GM19397 (cell line): ENCODE measurements at regions not wholly inside any gene's neighbourhood (a gene's known extent, or its start where the extent isn't known, plus 50 kb on each side); places are given as distances from the start of the nearest gene placed in this dataset.

Source experiments
- ATAC-seq: cut with Tn5 transposase; IDR thresholded peaks from one replicate; pipeline ENCODE4 v1.9.1; 2021; ENCODE audit warnings: mild to moderate bottlenecking, moderate library complexity; ENCODE audit not compliant: unreplicated experiment

DNA sequence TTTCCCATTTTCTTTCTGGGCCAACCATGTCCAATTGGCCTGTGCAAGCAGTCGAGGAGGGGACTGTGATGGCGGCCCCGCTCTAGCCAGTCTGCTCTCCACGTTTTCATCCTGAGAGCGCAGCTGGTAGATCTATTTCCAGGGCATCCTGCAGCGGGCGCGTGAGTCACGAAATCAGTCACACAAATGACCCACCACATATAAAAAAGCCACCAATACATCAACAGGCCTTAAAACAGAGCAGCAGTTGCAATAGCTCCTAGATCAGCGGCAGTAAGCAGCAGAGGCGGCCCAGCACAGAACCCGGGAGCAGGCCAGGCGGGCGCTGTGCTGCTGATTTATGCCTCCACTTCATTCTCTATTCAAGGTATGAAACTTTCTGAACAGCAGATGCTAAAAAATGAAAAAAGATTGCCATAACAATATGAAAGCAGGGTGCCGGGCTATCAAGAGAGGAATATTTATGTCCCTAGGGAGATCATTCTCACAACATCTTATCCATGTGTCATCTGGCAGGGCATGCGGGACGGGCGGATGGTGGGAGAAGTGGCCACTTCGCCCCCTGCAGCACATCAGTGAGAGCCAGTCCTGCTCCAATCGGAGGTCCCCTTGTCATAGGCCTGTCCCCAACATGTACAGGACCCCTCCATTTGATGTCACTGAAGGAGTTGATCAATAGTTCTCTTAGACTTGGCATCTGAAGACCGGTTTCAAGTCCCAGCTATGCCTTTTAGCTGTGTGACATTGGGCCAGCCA is 98.0 kb upstream of the GPR26 start:
- ATAC-seq: no peak

GRCh38 chr10:123568751-123569150 is 97.4 kb upstream of the GPR26 start:
- no peak for ATAC-seq

DNA sequence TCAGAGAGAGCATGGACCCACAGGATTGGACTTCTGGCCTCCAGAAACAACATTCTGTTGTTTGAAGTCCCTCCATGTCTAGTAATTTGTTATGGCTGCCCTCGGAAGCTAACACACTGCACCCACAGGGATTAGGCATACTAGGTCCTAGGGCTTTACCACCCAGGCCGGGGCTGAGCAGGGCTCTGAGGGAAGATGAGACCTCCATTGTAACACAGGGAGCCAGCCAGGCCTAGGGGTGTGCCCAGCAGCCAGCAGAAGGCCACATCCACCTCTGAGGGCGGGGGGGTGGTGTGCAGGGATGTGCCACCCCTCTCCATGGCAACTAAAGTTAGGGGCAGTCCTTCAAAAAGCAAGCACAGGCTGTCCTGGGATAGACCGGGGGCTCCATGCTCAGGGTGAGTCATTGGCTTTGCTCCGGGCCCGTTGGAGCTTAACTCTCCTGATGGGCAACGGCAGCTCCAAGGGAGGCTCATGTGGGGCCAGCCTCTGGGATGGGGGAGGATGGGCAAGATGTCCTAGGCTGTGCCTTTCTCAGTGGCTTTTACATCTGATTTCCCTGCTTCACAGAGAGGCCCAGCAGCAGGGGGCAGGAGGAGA is 96.6 kb upstream of the GPR26 start:
- no peak for ATAC-seq

DNA sequence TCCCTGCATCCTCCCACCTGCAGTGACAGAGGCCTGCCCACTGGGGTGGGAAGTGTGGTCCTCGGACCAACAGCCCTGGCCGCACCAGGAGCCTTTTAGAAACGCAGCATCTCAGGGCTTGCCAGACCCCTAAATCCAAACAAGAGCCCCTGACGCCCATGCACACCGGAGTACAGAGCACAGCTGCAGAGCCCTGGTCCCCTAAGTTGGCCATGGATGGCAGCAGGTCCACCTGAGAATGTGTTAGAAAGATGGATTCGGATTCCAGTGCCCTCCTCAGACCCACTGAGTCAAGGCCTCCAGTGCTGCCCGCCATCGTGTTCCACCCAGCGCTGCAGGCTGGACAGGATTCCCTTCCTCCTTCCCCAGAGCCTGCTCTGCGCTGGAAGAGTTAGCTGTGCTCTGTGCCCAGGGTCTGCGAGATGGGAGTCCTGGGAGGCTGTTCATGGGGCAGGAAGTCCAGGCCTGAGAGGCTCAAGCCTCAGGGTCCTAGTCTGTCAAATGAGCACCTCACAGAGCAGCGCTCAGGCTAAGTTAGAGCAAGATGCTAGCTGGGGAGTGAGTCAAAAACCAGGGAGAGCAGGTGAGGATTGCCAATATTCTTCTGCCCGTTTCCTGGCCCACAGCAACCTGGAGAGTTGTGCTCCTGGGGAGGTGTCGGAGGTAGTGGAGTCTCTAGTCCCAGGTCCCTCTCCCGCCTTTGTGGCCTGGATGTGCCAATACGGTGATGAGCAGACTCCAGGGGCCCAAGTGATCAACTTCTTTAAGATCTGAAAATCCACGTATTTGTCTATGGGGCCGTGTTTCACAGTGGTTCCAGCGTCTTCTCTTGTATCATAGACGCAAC is 95.9 kb upstream of the GPR26 start:
- ATAC-seq: no peak

DNA sequence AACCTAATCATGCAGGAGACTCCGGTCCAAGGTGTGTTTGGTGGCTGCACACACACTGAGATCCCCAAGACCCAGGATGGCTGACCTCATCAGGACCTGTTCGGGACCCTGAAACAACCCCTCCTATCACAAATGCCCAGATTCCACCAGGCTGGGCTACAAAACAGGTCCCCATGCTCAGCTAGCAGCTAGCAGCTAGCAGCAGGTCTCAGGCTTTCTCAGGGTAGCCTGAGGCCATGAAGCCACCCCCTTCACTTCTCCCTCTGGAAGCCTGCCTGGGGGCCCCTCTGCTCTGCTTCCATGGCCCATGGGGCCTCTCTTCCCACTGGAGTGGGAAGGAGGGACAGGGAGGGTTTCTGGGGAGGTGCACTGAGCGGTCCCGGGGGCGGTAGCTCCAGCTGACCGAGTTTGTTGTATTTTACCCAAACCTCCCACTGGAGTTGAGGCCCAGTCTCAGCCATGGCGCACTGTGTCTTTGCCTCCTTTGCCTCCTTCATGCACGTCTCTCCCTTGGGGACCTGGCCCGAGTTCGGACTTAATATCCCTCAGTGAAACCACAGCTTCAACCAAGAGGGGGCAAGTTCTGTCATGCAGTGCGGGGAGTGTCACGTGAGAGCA is 95.1 kb upstream of the GPR26 start:
- no peak for ATAC-seq

DNA sequence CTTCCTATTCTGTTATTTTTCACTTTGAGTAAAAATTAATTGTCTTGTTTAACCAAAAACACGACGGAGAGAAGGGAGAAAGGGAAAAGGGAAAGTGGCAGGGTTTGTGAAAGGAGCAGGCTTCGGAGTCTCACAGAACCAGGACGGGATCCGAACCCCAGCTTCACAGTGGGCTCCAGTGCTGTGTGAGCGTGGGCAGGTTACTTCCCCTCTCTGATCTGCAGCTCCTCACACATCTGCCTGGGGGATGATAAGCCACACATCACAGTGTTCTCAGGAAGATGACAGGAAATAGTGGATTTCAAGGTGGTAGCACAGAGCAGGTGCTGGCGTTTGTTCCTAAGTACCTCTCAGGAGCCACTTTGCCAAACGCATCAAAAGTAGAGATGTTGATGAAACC is 94.2 kb upstream of the GPR26 start:
- ATAC-seq: no peak

- ATAC-seq: no peak
These were observed 92.7 kb upstream of the GPR26 start for GRCh38 chr10:123573236-123574108.

GRCh38 chr10:123574109-123574698 is 92.0 kb upstream of the GPR26 start:
- ATAC-seq: no peak

- ATAC-seq: no peak
These were observed 91.0 kb upstream of the GPR26 start for GRCh38 chr10:123575105-123575504.

- no peak for ATAC-seq
These were observed 89.4 kb upstream of the GPR26 start for GRCh38 chr10:123576706-123577105.

DNA sequence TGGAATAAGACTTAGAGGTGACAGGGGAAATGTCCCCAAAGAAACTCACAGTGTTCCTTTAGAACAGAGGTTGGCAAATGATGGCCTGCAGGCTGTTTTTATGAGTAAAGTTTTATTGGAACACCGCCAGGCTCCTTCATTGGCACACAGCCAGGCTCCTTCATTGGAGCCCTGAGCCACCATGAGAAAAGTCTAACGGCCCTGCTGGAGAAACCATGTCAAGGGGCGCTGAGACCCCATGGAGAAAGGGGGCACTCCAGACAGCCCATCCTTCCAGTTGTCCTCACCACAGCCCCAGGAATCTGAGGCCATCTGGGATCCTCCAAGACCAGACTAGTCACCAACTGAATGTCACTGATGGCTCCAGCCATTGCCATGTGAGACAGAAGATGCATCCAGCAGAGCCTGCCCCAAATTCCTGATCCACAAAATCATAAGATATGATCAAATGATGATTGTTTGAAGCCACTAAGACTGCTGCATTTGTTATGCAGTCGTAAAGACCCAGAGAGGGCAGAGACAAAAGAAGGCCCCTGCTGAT is 88.2 kb upstream of the GPR26 start:
- ATAC-seq: no peak

- ATAC-seq: no peak
These were observed 87.4 kb upstream of the GPR26 start for GRCh38 chr10:123578721-123579120.

DNA sequence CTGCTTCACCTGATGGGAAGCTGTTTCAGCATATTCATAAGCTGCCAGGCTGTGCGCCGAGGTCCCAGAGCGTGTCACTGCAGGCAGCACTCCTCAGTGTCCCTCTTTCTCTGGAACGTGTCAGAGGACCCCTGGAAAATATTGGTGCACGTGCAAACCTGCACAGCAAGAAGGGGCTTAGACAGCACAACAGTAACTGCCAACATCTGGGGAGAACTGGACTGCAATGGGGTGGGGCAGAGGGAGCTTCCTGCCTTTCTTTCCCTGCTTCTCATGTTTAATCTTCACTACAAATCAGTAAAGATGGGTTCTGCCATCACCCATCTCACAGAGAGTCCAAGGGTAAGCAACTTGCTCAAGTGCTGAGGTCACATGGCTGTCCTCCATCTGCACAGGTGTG is 86.5 kb upstream of the GPR26 start:
- no peak for ATAC-seq

- ATAC-seq: no peak
These were observed 85.7 kb upstream of the GPR26 start for GRCh38 chr10:123580426-123580825.

GRCh38 chr10:123581656-123582055 is 84.5 kb upstream of the GPR26 start:
- ATAC-seq: no peak

- ATAC-seq: no peak
These were observed 83.8 kb upstream of the GPR26 start for GRCh38 chr10:123582084-123582989.

DNA sequence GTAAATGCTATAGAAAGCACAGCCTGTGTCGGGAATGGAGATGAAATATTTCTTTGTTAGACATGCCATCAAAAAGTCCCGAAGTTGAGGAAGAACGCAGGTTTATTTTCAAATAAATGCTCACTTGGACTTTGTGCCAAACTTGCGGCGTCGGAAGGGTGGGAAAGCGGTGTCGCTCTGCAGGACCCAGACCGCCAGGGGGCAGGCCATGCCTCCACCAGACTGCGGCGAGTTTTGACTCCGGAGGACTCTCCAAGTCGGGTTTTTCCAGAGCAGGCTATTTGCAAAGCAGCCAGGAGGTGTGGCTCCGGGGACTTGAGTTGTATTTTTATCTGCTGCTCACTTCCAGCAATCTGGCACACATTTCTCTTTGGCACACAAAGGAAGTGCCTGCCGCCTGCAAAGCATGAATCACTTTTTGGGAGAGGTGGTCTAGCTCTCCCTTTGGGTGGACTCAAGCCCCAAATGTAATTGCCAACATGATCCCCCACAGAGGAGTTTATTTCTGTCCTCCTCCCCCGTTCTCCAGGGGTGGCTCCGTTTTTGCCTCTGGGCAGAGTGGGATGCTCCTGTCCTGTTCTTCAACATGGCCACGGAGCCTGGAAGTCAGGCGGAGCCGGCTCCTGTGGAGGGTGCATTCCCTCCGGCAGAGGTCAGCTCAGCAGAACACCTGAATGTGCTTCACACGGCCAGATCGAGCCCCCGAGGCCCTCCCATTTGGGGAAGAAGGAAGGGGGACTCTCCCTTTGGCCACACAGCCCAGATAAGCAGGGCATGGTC is 82.3 kb upstream of the GPR26 start:
- no peak for ATAC-seq

DNA sequence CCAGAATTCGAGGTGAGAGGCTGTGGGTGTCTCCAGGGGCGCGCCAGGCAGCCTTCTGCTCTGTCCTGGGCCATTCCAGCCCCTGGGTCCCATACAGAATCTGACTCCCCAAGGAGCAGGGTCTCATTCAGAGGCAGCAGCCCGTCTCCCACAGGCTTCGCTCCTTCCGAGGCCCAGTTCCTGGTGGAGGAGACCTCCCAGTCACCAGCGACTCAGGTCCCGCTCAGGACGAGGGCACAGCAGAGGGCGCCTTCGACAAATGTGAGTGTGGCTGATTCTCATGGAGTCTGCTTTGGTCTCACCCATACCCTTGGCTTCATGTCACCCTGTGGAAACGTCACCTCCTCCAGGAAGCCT is 81.8 kb upstream of the GPR26 start:
- no peak for ATAC-seq
